Epidermal melanocyte (primary cell): ENCODE measurements at regions not wholly inside any gene's neighbourhood (a gene's known extent, or its start where the extent isn't known, plus 50 kb on each side); places are given as distances from the start of the nearest gene placed in this dataset.

Source experiments
- DNase-seq: peaks from one replicate; pipeline ENCODE4 v3.0.0; 2011; ENCODE audit warnings: low spot score; ENCODE audit not compliant: insufficient read length

DNA sequence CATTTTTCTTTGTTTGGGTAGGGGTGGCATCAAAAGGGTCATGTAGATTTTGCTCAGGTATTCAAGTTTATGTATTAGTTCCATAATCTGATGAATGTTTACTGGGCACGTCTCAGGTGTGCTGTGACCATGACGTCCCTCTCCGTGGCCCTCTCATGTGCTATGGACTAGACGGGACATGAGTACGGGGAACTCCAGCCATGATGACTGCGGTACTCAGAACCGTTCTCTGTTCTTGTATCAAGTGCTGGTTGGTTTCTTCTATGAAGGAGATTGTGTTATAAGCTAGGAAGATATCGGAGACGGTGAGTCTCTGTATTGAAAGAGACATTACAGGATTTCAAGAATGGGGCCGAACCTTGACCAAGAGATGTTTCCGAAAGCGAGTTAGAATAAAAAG is 116.5 kb upstream of the ADARB2 start:
- DNase-seq: no peak

DNA sequence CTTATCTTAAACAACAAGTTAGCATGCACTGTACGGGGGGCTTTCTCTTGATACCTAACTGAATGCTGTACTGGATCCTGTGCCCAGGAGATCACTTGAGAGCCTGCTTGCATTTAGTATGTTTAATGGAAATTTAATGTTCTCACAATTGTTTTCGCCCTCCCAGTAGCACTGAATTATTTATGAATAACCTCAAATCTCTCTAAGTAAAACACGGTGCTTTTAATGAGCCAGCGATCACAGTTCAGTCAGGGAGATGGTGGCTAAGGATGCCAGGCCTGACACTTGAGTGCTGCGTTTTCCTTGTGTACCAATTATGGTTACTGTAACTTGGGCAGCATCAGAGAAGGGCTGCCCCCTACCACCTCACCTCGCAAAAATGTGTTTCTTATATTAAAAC is 115.5 kb upstream of the ADARB2 start:
- no peak for DNase-seq

GRCh38 chr10:1851762-1852161 is 114.4 kb upstream of the ADARB2 start:
- no peak for DNase-seq

- no peak for DNase-seq
These were observed 113.7 kb upstream of the ADARB2 start for GRCh38 chr10:1850971-1851527.

DNA sequence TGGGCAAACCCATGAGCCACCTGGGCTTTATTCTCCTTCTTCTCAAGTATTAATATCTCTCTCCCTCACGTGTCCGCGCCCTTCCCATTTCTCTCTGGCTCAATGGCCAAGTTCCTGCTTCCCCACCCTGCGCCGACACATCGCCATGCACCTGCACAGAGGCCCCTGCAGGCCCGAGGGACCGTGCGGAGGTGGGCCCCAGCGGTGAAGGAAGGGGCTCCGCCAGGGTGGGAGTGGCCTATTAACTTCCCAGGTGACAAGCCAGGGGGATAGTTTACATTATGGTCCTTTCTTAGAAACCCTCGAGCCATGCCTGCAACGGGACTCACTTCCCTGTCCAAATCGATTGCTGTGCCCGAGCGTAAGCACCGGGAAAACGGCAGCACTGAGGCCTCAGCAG is 110.0 kb upstream of the ADARB2 start:
- DNase-seq: no peak

DNA sequence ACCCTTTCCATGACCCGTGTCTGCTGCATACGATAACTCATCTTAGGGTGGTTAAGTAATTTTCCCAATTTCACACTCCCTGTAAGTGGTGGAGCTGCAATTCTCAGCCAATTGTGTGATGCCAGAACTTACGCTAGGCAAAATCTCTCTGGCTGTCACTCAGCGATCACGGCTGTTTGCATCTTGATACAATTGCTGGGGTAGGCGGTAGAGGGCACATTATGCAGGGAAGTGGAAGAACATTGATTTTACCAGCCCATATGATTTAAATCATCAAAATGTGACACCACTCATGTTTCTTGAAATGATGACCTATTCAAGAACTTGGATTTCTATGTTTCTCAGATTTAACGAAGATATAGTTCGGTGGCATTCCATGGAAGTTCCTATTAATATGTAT is 108.7 kb upstream of the ADARB2 start:
- no peak for DNase-seq

DNA sequence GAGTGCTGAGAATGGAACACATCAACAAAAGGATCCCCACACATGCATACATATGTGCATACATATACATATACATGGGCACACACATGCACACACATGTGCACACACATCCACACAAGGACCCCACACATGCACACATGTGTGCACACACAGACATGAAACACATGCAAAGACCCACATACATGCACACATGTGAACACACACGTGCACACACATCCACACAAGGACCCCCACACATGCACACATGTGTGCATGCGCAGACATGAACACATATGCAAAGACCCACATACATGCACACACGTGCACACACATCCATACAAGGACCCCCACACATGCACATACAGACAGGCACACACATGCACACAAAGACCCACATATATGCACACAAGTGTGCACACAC is 104.4 kb upstream of the ADARB2 start:
- no peak for DNase-seq

DNA sequence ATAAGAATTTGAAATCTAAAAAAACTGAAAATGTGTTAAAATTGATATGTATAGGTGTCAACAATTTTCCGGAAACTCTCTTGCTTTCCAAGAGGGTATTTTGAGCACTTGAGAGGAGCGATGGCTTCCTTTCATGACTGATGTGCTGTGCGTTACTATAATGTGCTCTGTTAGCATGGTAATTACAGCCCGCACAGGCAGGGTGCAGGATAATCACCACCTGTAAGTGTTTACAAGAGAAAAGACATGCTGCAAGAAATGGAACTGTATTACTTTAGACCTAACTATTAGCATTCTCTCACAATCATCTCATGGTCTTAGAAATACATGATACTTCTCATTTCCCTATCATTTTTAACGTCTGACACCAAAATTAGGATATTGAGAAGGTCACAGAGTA is 92.4 kb upstream of the ADARB2 start:
- no peak for DNase-seq

DNA sequence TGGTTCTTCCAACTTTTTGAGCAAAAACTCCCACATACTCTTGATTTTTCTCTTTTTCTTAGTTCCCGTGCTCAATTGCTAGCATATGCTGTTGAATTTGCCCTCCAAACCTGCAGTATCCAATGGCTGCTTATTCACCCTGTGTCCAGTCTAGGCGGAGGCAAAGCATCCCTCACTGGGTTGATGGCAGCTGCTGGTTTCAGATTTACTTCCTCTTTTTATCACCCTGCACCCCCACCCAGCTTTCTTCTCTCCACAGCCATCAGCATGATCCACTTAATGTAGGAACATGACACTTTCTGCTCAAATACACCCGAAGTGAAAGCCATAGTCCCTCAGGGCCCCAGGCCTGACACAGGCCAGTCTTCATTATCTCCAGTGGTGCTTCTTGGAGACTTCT is 87.6 kb upstream of the ADARB2 start:
- DNase-seq: no peak

GRCh38 chr10:1814556-1814955 is 77.2 kb upstream of the ADARB2 start:
- no peak for DNase-seq

- no peak for DNase-seq
These were observed 71.9 kb upstream of the ADARB2 start for GRCh38 chr10:1809139-1809741.

DNA sequence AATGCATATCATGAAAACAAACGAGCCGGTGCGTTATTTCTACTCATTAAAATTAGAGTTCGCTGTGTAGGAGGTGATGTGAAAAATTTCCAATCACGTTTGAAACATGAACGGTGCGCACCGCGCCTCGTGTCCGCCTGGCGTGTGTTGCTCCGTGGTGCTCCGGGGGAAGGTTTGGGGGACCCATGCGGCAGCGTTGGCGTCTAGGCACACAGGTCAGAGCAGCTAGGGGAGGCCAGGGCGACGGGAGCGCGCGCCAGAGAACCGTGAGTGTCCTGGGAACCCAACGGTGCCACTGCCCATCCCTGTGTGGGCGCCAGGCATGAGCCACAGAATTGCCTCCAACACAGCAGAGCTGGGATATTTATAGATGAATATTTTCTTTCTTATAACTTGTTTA is 70.6 kb upstream of the ADARB2 start:
- no peak for DNase-seq

- DNase-seq: no peak
These were observed 69.9 kb upstream of the ADARB2 start for GRCh38 chr10:1807196-1807595.

GRCh38 chr10:1802413-1802812 is 65.1 kb upstream of the ADARB2 start:
- DNase-seq: no peak

DNA sequence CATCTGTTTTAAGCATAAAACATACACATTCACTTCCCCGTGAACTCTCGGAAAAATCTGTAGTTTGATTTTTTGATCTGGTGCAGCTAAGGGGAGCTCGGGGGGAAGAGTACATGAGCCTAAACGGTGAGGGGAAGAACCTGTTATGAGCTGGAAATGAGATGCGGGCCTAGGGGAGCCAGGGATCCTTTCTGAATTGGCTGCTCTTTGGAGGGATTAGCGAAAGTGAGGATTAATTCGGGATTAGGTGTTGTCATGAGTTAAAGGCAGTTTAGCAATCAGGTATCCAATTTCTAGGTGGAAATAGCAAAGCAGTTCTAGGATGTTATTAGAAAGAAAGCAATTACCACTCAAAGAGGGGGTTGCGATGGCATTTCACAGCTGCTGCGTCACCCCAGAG is 51.1 kb upstream of the ADARB2 start:
- DNase-seq: no peak
